Skin epidermis (tissue), 12 donors: ENCODE measurements at regions not wholly inside any gene's neighbourhood (a gene's known extent, or its start where the extent isn't known, plus 50 kb on each side); places are given as distances from the start of the nearest gene placed in this dataset.
"Not testable (repeated sequence)": the region's sequence is repeated elsewhere in the genome, so short reads cannot be mapped to it uniquely, and the experiment has no call there.

ENCODE experiments used
- H3K27ac ChIP-seq, 21 experiments: fragments of 200-600 bp; sonication (generic) in 11 of 21; one replicate each; pipeline ENCODE4 v1.5.0; 2020; ENCODE audit warnings: mild to moderate bottlenecking in 3 of 21, inconsistent platforms in 2 of 21, moderate library complexity in 2 of 21
- H3K4me3 ChIP-seq, 7 experiments: fragments of 200-600 bp; sonication (generic) in 2 of 7; one replicate each; pipeline ENCODE4 v1.5.0; 2020; ENCODE audit warnings: inconsistent platforms in 2 of 7, mild to moderate bottlenecking in 2 of 7, moderate library complexity in 1 of 7

DNA sequence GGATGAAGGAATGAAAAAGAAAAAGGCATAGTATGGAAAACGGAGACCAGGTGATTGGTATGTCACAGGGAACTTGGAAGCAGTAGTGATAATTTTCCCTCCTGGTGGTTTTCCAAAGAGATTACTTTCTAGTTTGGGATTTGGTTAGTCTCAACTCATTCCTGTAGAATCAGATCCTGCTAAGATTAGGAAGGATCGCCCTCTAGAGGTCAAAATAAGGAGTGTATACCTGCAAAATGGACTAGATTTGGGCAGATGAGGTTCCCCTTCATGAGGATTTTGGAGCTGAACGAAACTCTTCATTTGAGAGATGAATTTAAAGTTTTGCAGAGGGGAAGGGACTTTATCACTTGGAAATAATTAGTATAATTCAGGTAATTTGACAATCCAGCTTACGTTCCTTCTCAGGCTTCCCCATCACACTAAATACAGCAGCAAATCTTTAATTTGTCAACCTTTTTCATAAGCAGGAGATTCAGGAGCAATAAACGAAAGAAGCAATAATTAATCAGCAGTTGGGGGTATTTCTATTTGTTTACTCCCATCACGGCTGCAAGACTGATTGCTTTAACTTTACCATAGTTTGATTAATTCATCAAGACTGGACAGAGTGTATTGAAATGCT is 65.2 kb downstream of the CCDC195 start:
- Histone ChIP-seq H3K27ac (no peak overlapping the region), H3K4me3 (no peak overlapping the region)

DNA sequence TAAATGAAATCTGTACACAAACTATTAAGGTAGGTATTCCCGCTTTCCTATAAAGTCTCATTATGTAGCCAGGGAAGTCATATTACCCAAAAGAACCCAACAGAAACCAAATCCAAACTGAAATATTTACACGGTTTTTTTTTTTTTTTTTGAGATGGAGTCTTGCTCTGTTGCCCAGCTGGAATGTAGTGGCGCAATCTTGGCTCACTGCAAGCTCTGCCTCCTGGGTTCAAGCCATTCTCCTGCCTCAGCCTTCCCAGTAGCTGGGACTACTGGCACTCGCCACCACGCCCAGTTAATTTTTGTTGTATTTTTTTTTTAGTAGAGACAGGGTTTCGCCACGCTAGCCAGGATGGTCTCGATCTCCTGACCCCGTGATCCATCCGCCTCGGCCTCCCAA is 62.5 kb upstream of the CUL3 start:
- H3K27ac ChIP-seq, H3K4me3 ChIP-seq: not testable (repeated sequence)

DNA sequence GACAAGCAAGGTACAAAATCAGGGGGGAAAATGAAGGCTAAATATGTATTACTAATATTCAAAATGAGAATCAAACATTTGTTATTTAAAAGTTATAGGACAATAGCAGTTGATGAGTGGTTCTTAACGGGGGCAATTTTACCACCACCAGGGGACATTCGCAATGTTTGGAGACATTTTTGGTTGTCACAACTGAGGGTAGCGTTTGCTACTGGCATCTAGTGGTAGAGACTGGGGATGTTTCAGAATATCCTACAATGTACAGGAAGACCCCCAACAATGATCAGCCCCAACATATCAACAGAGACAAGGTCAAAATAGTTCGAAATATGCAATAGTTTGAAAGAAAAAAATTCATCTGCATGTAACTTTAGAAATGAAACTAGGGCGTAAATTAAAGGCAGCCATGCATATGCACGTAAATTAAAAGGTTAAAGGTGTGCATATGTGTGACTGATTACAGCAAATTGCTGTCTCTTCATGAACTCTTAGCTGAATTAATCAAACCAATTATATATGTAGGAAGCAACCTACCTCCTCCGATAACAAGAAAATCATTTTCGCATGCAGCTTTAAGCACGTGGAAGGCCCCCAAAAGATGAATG is 61.2 kb upstream of the CUL3 start:
- Histone ChIP-seq H3K4me3 (no peak overlapping the region), H3K27ac (no peak overlapping the region)

DNA sequence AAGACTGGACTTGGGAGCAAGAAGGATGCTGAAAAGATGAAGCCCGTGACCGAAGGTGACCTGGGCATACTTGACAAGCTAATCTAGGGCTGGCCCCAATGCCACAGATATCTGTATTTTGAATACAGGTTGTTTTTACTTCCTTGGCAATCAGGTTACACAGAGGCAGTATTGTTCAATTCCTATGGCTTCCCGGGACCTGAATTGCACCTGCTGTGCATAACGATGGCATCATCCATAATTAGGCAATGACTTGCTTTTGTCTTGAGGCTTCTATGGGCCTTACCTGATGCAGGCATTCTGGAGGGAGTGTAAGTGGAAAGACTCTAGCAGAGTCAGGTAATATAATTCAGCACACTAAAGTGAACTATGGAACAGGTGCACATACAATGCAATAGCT is 60.6 kb upstream of the CUL3 start:
- no peak overlapping the region for H3K4me3 ChIP-seq
- H3K27ac ChIP-seq = no peak overlapping the region

DNA sequence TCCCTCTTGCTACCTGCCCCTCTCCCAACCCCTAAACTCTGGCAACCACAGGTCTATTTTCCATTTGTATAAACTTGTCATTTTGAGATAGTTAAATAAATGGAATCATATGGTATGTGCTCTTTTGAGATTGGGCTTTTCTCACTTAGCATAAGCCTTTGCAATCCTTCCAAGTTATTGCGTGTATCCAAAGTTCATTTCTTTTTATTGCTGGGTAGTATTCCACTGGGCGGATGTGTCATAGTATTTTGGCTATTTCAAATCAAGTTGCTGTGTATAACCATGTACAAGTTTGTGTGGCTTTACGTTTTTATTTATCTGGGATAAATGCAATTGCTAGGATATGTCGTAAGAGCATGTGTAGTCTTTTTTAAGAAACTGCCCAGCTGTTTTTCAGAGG is 55.5 kb upstream of the CUL3 start:
- Histone ChIP-seq H3K4me3 (no peak overlapping the region), H3K27ac (no peak overlapping the region)

DNA sequence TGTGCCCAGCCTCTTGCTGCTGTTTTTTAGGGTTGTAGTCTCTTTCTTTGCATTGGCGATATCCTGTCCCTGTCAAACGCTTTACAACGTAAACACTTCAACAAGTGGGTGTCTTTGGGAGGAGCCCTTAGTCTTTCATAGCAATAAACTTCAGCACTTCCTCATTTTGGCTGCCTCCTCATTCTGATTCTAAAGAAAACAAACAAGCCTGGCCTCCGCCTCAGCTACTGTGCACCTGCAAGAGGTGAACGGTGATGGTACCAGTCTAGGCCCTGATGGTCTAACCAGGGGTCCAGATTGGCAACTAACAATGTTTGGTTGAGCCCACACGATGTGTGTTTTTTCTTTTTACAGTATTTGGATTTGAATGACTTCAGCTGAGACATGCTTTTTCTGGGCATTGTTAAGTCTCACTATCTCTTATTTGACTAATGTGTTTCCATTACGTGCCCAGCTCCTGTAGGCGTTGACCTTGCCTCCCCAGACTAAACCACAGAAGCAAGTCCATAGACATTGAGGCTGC is 53.2 kb upstream of the CUL3 start:
- H3K4me3 ChIP-seq = no peak overlapping the region
- H3K27ac ChIP-seq = peak overlapping the region in 3 of 21 experiments; percentile 21 to 58 (median 55)
